A673 (cell line): ENCODE measurements at regions not wholly inside any gene's neighbourhood (a gene's known extent, or its start where the extent isn't known, plus 50 kb on each side); places are given as distances from the start of the nearest gene placed in this dataset.

Source experiments
- BruUV-seq: library from RNA; stranded (reverse); fragments of 400-500 nt; replicated peaks from 2 replicates; lab custom pipeline; 2021; lab: Mats Ljungman, UMichigan
- CTCF ChIA-PET: fragments of 300-600 bp; sonication (Branson Sonifier 250); formaldehyde crosslinking; loops from one replicate; lab custom pipeline; 2022; ENCODE audit warnings: antibody characterized with exemption; lab: Charles Lee
- POLR2A ChIA-PET: fragments of 300-600 bp; sonication (Branson Sonifier 250); formaldehyde crosslinking; loops from one replicate; lab custom pipeline; 2022; ENCODE audit warnings: antibody characterized with exemption; ENCODE audit not compliant: low non-redundant PET; lab: Charles Lee
- DNase-seq: peaks from one replicate; pipeline ENCODE4 v3.0.0-alpha.2; 2015; ENCODE audit warnings: low spot score
- H3K27ac ChIP-seq: fragments of 200-600 bp; sonication (generic); 2 replicates; pipeline ENCODE4 v1.5.1; 2016; ENCODE audit warnings: mixed run types, low read depth, mild to moderate bottlenecking, mixed read lengths, antibody characterized with exemption, low read length; ENCODE audit not compliant: poor library complexity, severe bottlenecking
- H3K27me3 ChIP-seq: fragments of 200-600 bp; sonication (generic); replicated peaks from 2 replicates; pipeline ENCODE4 v1.6.1; 2017; ENCODE audit warnings: mixed run types, low read depth, mild to moderate bottlenecking, mixed read lengths, antibody characterized with exemption, low read length; ENCODE audit not compliant: insufficient read depth, poor library complexity
- H3K36me3 ChIP-seq: fragments of 200-600 bp; sonication (generic); 2 replicates; pipeline ENCODE4 v1.6.1; 2016; ENCODE audit warnings: mixed run types, mild to moderate bottlenecking, mixed read lengths, antibody characterized with exemption, low read length; ENCODE audit not compliant: insufficient read depth, poor library complexity, severe bottlenecking
- H3K4me1 ChIP-seq: fragments of 200-600 bp; sonication (generic); 2 replicates; pipeline ENCODE4 v1.6.1; 2017; ENCODE audit warnings: mixed run types, mild to moderate bottlenecking, mixed read lengths, antibody characterized with exemption, low read length; ENCODE audit not compliant: insufficient read depth, poor library complexity, severe bottlenecking
- H3K4me3 ChIP-seq: fragments of 200-600 bp; sonication (generic); 2 replicates; pipeline ENCODE4 v1.5.1; 2016; ENCODE audit warnings: low read depth, mixed run types, mild to moderate bottlenecking, mixed read lengths, low read length; ENCODE audit not compliant: poor library complexity, severe bottlenecking
- H3K9me3 ChIP-seq: fragments of 200-600 bp; sonication (generic); 2 replicates; pipeline ENCODE4 v1.6.1; 2016; ENCODE audit warnings: mixed run types, low read depth, mild to moderate bottlenecking, mixed read lengths, antibody characterized with exemption, low read length; ENCODE audit not compliant: poor library complexity, severe bottlenecking
- CTCF ChIP-seq: fragments of 300-800, 200-600 bp; sonication (generic); conservative IDR thresholded peaks from 2 replicates; pipeline ENCODE4 v1.5.1; 2017; ENCODE audit warnings: low read depth, mild to moderate bottlenecking, antibody characterized with exemption, low read length, moderate library complexity, mixed read lengths
- EZH2 ChIP-seq: fragments of 200-600 bp; sonication (generic); IDR thresholded peaks from 2 replicates; pipeline ENCODE4 v1.6.1; 2017; ENCODE audit warnings: borderline replicate concordance, low read depth, mild to moderate bottlenecking, mixed read lengths, antibody characterized with exemption, low read length; ENCODE audit not compliant: poor library complexity, severe bottlenecking
- intact Hi-C: fragments of 100-400 bp; cut with micrococcal nuclease; formaldehyde crosslinking; loops from one replicate; pipeline ENCODE4 v1.10.0; 2022; ENCODE audit not compliant: unreplicated experiment

- no peak for TF ChIP-seq CTCF
- TF ChIP-seq EZH2, result no peak
- intact Hi-C loops, result loop anchor here (10.0 kb wide), 1 partner anchor 371 kb away; no protein-coding TSS in a partner anchor
- no peak overlapping the region for H3K27ac ChIP-seq
- H3K9me3 ChIP-seq, result no peaks in the 10 kb centered on the region
- no peaks in the 10 kb centered on the region for H3K27me3 ChIP-seq
- no peak for DNase-seq
- CTCF ChIA-PET, result no interaction called here
- H3K4me1 ChIP-seq, result no peaks in the 10 kb centered on the region
- no peak overlapping the region for H3K4me3 ChIP-seq
- POLR2A ChIA-PET, result no interaction called here
- no TSS peak for BruUV-seq
- no peaks in the 10 kb centered on the region for H3K36me3 ChIP-seq
These were observed 507.8 kb upstream of the EEF2KMT start for GRCh38 chr16:5605404-5605803.

GRCh38 chr16:5604770-5605169 lies 507.2 kb upstream of the EEF2KMT start:
- no peaks in the 10 kb centered on the region for H3K4me1 ChIP-seq
- POLR2A ChIA-PET, result no interaction called here
- H3K4me3 ChIP-seq, result no peak overlapping the region
- H3K27me3 ChIP-seq, result no peaks in the 10 kb centered on the region
- BruUV-seq, result no TSS peak
- no peaks in the 10 kb centered on the region for H3K36me3 ChIP-seq
- CTCF ChIA-PET, result no interaction called here
- intact Hi-C loops, result loop anchor here (1.0 to 10.0 kb wide), 2 partner anchors 102 to 370 kb away; no protein-coding TSS in a partner anchor
- no peaks in the 10 kb centered on the region for H3K9me3 ChIP-seq
- TF ChIP-seq CTCF, result peak; percentile 54
- TF ChIP-seq EZH2, result no peak
- no peak overlapping the region for H3K27ac ChIP-seq
- DNase-seq, result peak; percentile 80

GRCh38 chr16:5603836-5604235 lies 506.2 kb upstream of the EEF2KMT start:
- DNase-seq, result no peak
- no peaks in the 10 kb centered on the region for H3K27me3 ChIP-seq
- no peak overlapping the region for H3K4me3 ChIP-seq
- intact Hi-C loops, result loop anchor here (1.0 to 10.0 kb wide), 2 partner anchors 102 to 369 kb away; no protein-coding TSS in a partner anchor
- POLR2A ChIA-PET, result no interaction called here
- no peak for TF ChIP-seq CTCF
- TF ChIP-seq EZH2, result no peak
- CTCF ChIA-PET, result interaction anchor here (0.5 kb wide), 1 partner anchor 94 kb away, joined by 5 read pairs; no protein-coding TSS in a partner anchor
- H3K4me1 ChIP-seq, result no peaks in the 10 kb centered on the region
- no peaks in the 10 kb centered on the region for H3K9me3 ChIP-seq
- no peak overlapping the region for H3K27ac ChIP-seq
- H3K36me3 ChIP-seq, result no peaks in the 10 kb centered on the region
- BruUV-seq, result no TSS peak
